GM19099 (cell line): ENCODE measurements at regions not wholly inside any gene's neighbourhood (a gene's known extent, or its start where the extent isn't known, plus 50 kb on each side); places are given as distances from the start of the nearest gene placed in this dataset.

Experiments used
- POLR2A ChIP-seq: IDR thresholded peaks from 3 replicates; pipeline ENCODE4 v1.6.1; 2011; ENCODE audit warnings: low read depth; ENCODE audit not compliant: insufficient read length; ENCODE audit errors: extremely low read depth

- TF ChIP-seq POLR2A = no peak
These were observed 109.8 kb downstream of the TOMM20 start for GRCh38 chr1:235018720-235019444.

GRCh38 chr1:235018161-235018560 is 110.5 kb downstream of the TOMM20 start:
- TF ChIP-seq POLR2A = no peak

GRCh38 chr1:235017719-235018118 is 110.9 kb downstream of the TOMM20 start:
- no peak for TF ChIP-seq POLR2A

GRCh38 chr1:235017191-235017590 is 111.4 kb downstream of the TOMM20 start:
- no peak for TF ChIP-seq POLR2A

GRCh38 chr1:235015291-235015985 is 113.2 kb downstream of the TOMM20 start:
- no peak for TF ChIP-seq POLR2A

- no peak for TF ChIP-seq POLR2A
These were observed 113.9 kb downstream of the TOMM20 start for GRCh38 chr1:235014756-235015155.

GRCh38 chr1:235013512-235013911 is 115.1 kb downstream of the TOMM20 start:
- no peak for TF ChIP-seq POLR2A

- peak; percentile 8 for TF ChIP-seq POLR2A
These were observed 116.0 kb downstream of the TOMM20 start for GRCh38 chr1:235012436-235013210.

GRCh38 chr1:235011599-235012435 is 116.8 kb downstream of the TOMM20 start:
- peak; percentile 65 for TF ChIP-seq POLR2A

- TF ChIP-seq POLR2A = no peak
These were observed 117.5 kb downstream of the TOMM20 start for GRCh38 chr1:235011064-235011598.

GRCh38 chr1:235009561-235010306 is 118.9 kb downstream of the TOMM20 start:
- no peak for TF ChIP-seq POLR2A

GRCh38 chr1:235009074-235009473 is 119.6 kb downstream of the TOMM20 start:
- no peak for TF ChIP-seq POLR2A

GRCh38 chr1:235008239-235008638 is 120.4 kb downstream of the TOMM20 start:
- no peak for TF ChIP-seq POLR2A

- no peak for TF ChIP-seq POLR2A
These were observed 121.8 kb downstream of the TOMM20 start for GRCh38 chr1:235006816-235007215.
